NB4 (cell line): ENCODE measurements at regions not wholly inside any gene's neighbourhood (a gene's known extent, or its start where the extent isn't known, plus 50 kb on each side); places are given as distances from the start of the nearest gene placed in this dataset.

Experiments
- POLR2A ChIP-seq: IDR thresholded peaks from 2 replicates; pipeline ENCODE4 v1.6.1; 2011; ENCODE audit warnings: mild to moderate bottlenecking; ENCODE audit not compliant: insufficient read length; ENCODE audit errors: extremely low read depth
- TF ChIP-seq, protein P1 (sequence below): IDR thresholded peaks from one replicate; pipeline ENCODE4 v1.5.1; 2012; ENCODE audit warnings: low read depth, low read length

DNA sequence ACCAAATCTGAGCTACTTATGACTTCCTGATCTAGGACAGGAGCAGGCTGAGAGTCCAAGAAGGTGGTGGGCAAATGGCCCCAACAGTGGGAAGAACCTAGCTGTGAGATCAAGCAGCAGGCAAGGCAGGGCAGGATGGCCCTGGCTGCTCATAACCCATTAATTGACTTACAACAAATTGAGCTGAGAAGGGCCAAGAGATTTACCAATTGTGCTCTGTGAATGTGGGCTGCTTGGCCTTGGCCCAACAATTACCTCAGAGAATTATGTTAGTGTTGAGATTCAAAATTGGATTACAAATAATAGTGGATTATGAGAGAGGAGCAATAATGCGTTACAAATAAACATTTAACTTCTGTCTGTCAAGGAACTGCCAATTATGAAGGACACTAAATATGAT lies 956.5 kb downstream of the KCNMA1 start:
- TF ChIP-seq, protein P1, sequence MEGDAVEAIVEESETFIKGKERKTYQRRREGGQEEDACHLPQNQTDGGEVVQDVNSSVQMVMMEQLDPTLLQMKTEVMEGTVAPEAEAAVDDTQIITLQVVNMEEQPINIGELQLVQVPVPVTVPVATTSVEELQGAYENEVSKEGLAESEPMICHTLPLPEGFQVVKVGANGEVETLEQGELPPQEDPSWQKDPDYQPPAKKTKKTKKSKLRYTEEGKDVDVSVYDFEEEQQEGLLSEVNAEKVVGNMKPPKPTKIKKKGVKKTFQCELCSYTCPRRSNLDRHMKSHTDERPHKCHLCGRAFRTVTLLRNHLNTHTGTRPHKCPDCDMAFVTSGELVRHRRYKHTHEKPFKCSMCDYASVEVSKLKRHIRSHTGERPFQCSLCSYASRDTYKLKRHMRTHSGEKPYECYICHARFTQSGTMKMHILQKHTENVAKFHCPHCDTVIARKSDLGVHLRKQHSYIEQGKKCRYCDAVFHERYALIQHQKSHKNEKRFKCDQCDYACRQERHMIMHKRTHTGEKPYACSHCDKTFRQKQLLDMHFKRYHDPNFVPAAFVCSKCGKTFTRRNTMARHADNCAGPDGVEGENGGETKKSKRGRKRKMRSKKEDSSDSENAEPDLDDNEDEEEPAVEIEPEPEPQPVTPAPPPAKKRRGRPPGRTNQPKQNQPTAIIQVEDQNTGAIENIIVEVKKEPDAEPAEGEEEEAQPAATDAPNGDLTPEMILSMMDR = no peak
- no peak for TF ChIP-seq POLR2A
